Gastroesophageal sphincter (tissue), 4 donors: ENCODE measurements at regions not wholly inside any gene's neighbourhood (a gene's known extent, or its start where the extent isn't known, plus 50 kb on each side); places are given as distances from the start of the nearest gene placed in this dataset.

Source experiments
- ATAC-seq: fragments of 150-250 bp; one replicate; pipeline ENCODE4 v1.9.1; 2016; ENCODE audit warnings: mild to moderate bottlenecking, moderate library complexity
- H3K27ac ChIP-seq, 4 donors: fragments of 200-600 bp; sonication (generic) in 3 of 4; 1 replicate in 3 of 4; 2 replicates in 1 of 4; pipeline ENCODE4 v1.5.1; 2016 to 2019
- H3K27me3 ChIP-seq: fragments of 200-600 bp; sonication (generic); one replicate; pipeline ENCODE4 v1.5.1; 2019
- H3K36me3 ChIP-seq, 2 donors: fragments of 200-600 bp; sonication (generic); one replicate each; pipeline ENCODE4 v1.5.1; 2019; ENCODE audit warnings: control low read depth in 1 of 2
- H3K4me1 ChIP-seq, 3 donors: fragments of 200-600 bp; sonication (generic); 1 replicate in 2 of 3; 2 replicates in 1 of 3; pipeline ENCODE4 v1.5.1; 2016 to 2019; ENCODE audit warnings: control low read depth in 2 of 3
- H3K4me3 ChIP-seq, 2 donors: fragments of 200-600 bp; sonication (generic); one replicate each; pipeline ENCODE4 v1.5.1; 2019; ENCODE audit warnings: mild to moderate bottlenecking in 1 of 2, moderate library complexity in 1 of 2
- H3K9me3 ChIP-seq, 3 donors: fragments of 200-600 bp; sonication (generic); one replicate each; pipeline ENCODE4 v1.5.1; 2017 to 2019; ENCODE audit warnings: control low read depth in 2 of 3
- CTCF ChIP-seq, 4 experiments: fragments of 200-600 bp in 2 of 4; fragments of 450-650 bp in 2 of 4; sonication (generic) in 1 of 4; IDR thresholded peaks; one replicate each; pipeline ENCODE4 v1.5.1; 2017 to 2019; ENCODE audit warnings: antibody characterized with exemption in 4 of 4, mild to moderate bottlenecking in 2 of 4, moderate library complexity in 2 of 4
- EP300 ChIP-seq: sonication (generic); formaldehyde crosslinking; IDR thresholded peaks from one replicate; pipeline ENCODE4 v1.6.1; 2017; ENCODE audit warnings: antibody characterized with exemption, mild to moderate bottlenecking
- POLR2A ChIP-seq, 2 donors: fragments of 450-650 bp; IDR thresholded peaks; one replicate each; pipeline ENCODE4 v1.6.1; 2017; ENCODE audit warnings: antibody characterized with exemption in 2 of 2, mild to moderate bottlenecking in 2 of 2, moderate library complexity in 1 of 2
- POLR2AphosphoS5 ChIP-seq: sonication (generic); formaldehyde crosslinking; IDR thresholded peaks from one replicate; pipeline ENCODE4 v1.6.1; 2017; ENCODE audit warnings: antibody characterized with exemption
- WGBS, 2 donors: methylation state at CpG; one replicate each; pipeline ENCODE4 v1.1.5; 2018; ENCODE audit warnings: low coverage in 1 of 2; 5-methylcytosine and 5-hydroxymethylcytosine counted together

- no peak for TF ChIP-seq EP300
- no peak for TF ChIP-seq POLR2AphosphoS5
- TF ChIP-seq CTCF (IDR thresholded peaks at IDR 0.05), result no peak
- no peak for TF ChIP-seq POLR2A (IDR thresholded peaks at IDR 0.05)
- Histone ChIP-seq H3K4me3 (no peak overlapping the region), H3K36me3 (no peaks in the 10 kb centered on the region), H3K4me1 (no peaks in the 10 kb centered on the region), H3K27me3 (no peaks in the 10 kb centered on the region), H3K9me3 (no peaks in the 10 kb centered on the region), H3K27ac (no peak overlapping the region)
- no peak for ATAC-seq
- WGBS, 2 donors, result 76 to 92% methylated on average over 2 to 5 of the region's 6 CpGs
These were observed 64.2 kb upstream of the ATF7IP2 start for GRCh38 chr16:10321407-10322387.

GRCh38 chr16:10322723-10323527 is 62.9 kb upstream of the ATF7IP2 start:
- 60 to 80% methylated on average over 4 to 8 of the region's 8 CpGs for WGBS, 2 donors
- no peaks in the 10 kb centered on the region for H3K36me3 ChIP-seq
- no peak for ATAC-seq
- TF ChIP-seq EP300, result no peak
- TF ChIP-seq CTCF (IDR thresholded peaks at IDR 0.05), result no peak
- no peak for TF ChIP-seq POLR2AphosphoS5
- no peak for TF ChIP-seq POLR2A (IDR thresholded peaks at IDR 0.05)
- no peaks in the 10 kb centered on the region for H3K27me3 ChIP-seq
- H3K4me3 ChIP-seq, result no peak overlapping the region
- no peaks in the 10 kb centered on the region for H3K4me1 ChIP-seq
- H3K27ac ChIP-seq, result no peak overlapping the region
- H3K9me3 ChIP-seq, result no peaks in the 10 kb centered on the region

- 65 to 75% methylated on average over 2 of the region's 2 CpGs for WGBS, 2 donors
- no peak overlapping the region for H3K4me3 ChIP-seq
- no peaks in the 10 kb centered on the region for H3K27me3 ChIP-seq
- TF ChIP-seq CTCF (IDR thresholded peaks at IDR 0.05) (no peak), EP300 (no peak), POLR2AphosphoS5 (no peak), POLR2A (IDR thresholded peaks at IDR 0.05) (no peak)
- no peaks in the 10 kb centered on the region for H3K4me1 ChIP-seq
- no peaks in the 10 kb centered on the region for H3K36me3 ChIP-seq
- no peaks in the 10 kb centered on the region for H3K9me3 ChIP-seq
- H3K27ac ChIP-seq, result no peak overlapping the region
- no peak for ATAC-seq
These were observed 62.4 kb upstream of the ATF7IP2 start for GRCh38 chr16:10323528-10323869.

GRCh38 chr16:10324210-10324609 is 61.7 kb upstream of the ATF7IP2 start:
- no peak overlapping the region for H3K4me3 ChIP-seq

More at GRCh38 chr16:10324210-10324609, 61.7 kb upstream of the ATF7IP2 start:
- no peaks in the 10 kb centered on the region for H3K27me3 ChIP-seq
- WGBS, 2 donors, result 100% methylated on average over 1 to 2 of the region's 2 CpGs
- no peaks in the 10 kb centered on the region for H3K4me1 ChIP-seq
- no peak for ATAC-seq
- no peaks in the 10 kb centered on the region for H3K9me3 ChIP-seq
- no peak overlapping the region for H3K27ac ChIP-seq
- no peak for TF ChIP-seq POLR2AphosphoS5
- TF ChIP-seq POLR2A (IDR thresholded peaks at IDR 0.05), result no peak
- no peak for TF ChIP-seq CTCF (IDR thresholded peaks at IDR 0.05)
- no peak for TF ChIP-seq EP300
- no peaks in the 10 kb centered on the region for H3K36me3 ChIP-seq
